GM12864 (cell line): ENCODE measurements at regions not wholly inside any gene's neighbourhood (a gene's known extent, or its start where the extent isn't known, plus 50 kb on each side); places are given as distances from the start of the nearest gene placed in this dataset.
A peak's percentile ranks its signal among the peaks of the same experiment; 100 is the strongest.
"Not testable (repeated sequence)": the region's sequence is repeated elsewhere in the genome, so short reads cannot be mapped to it uniquely, and the experiment has no call there.

Experiments used
- DNase-seq: peaks from one replicate; pipeline ENCODE4 v3.0.0-alpha.2; 2011; ENCODE audit warnings: low read depth
- H3K4me3 ChIP-seq: 2 replicates; pipeline ENCODE4 v1.5.1; 2011; ENCODE audit warnings: mild to moderate bottlenecking, low read depth, low read length, control low read depth
- CTCF ChIP-seq: IDR thresholded peaks from 2 replicates; pipeline ENCODE4 v1.5.1; 2011; ENCODE audit warnings: low read depth, mild to moderate bottlenecking, moderate library complexity, low read length, control low read depth, inconsistent platforms; ENCODE audit errors: missing control alignments

DNA sequence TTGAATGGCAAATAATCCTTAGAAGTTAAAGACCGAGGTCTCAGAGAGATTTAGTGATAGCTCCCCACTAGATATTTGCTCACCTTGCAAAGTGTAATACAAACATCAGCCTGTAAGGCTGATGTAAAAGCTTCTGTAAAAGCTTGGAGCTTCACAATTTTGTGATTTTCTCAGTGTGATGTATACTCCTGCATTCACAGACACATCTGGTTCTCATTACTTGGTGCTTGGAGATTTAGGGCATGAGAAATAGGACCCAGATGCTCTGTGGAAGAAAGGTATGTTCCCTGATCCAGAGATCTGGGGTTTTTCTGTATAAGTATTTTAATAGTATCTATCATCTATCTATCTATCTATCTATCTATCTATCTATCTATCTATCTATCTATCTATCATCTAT is 1664.3 kb downstream of the C4orf33 start:
- no peak for TF ChIP-seq CTCF
- H3K4me3 ChIP-seq, result no peak overlapping the region
- DNase-seq, result no peak

- H3K4me3 ChIP-seq, DNase-seq: not testable (repeated sequence)
These were observed 1671.4 kb downstream of the C4orf33 start for GRCh38 chr4:130767384-130767783.

GRCh38 chr4:130772966-130773365 is 1677.0 kb downstream of the C4orf33 start:
- DNase-seq, H3K4me3 ChIP-seq: not testable (repeated sequence)

GRCh38 chr4:130808492-130808891 is 1712.5 kb downstream of the C4orf33 start:
- TF ChIP-seq CTCF, result peak; percentile 6
- H3K4me3 ChIP-seq, result no peak overlapping the region
- no peak for DNase-seq

- no peak overlapping the region for H3K4me3 ChIP-seq
- DNase-seq, result no peak
- TF ChIP-seq CTCF, result no peak
These were observed 1716.3 kb downstream of the C4orf33 start for GRCh38 chr4:130812117-130812765.

GRCh38 chr4:130814896-130815295 is 1718.9 kb downstream of the C4orf33 start:
- no peak overlapping the region for H3K4me3 ChIP-seq
- no peak for TF ChIP-seq CTCF
- no peak for DNase-seq

DNA sequence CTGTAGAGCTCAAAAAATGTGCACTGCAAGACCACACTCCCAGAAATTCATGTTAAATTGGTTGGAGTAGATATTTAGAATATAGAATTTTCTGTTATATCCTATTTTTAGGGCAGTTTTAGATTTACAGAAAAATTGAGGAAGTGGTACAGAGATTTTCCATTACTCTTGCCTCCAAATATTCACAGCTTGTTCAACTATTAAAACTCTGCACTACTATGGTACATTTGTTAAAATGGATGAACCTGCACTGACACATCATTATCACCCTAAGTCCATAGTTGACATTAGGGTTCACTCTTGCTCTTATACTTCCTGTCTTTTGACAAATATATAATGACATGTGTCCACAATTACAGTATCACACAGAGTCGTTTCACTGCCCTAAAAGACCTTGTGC is 1724.5 kb downstream of the C4orf33 start:
- no peak for TF ChIP-seq CTCF
- no peak for DNase-seq
- H3K4me3 ChIP-seq, result no peak overlapping the region

- no peak overlapping the region for H3K4me3 ChIP-seq
- TF ChIP-seq CTCF, result no peak
- DNase-seq, result no peak
These were observed 1729.3 kb downstream of the C4orf33 start for GRCh38 chr4:130825284-130825683.
